Fibroblast of lung (primary cell): ENCODE measurements at regions not wholly inside any gene's neighbourhood (a gene's known extent, or its start where the extent isn't known, plus 50 kb on each side); places are given as distances from the start of the nearest gene placed in this dataset.

Experiments
- EZH2 ChIP-seq: IDR thresholded peaks from 2 replicates; pipeline ENCODE4 v1.5.1; 2012; ENCODE audit warnings: low read length, control low read depth, mild to moderate bottlenecking; ENCODE audit errors: missing control alignments
- TF ChIP-seq, protein P1 (sequence below), 2 donors: IDR thresholded peaks in 1 of 2; conservative IDR thresholded peaks in 1 of 2; 1 replicate in 1 of 2; 2 replicates in 1 of 2; pipeline ENCODE4 v1.5.1; 2011 to 2012; ENCODE audit warnings: low read length in 2 of 2, control low read depth in 1 of 2, inconsistent platforms in 1 of 2, low read depth in 1 of 2, mild to moderate bottlenecking in 1 of 2

DNA sequence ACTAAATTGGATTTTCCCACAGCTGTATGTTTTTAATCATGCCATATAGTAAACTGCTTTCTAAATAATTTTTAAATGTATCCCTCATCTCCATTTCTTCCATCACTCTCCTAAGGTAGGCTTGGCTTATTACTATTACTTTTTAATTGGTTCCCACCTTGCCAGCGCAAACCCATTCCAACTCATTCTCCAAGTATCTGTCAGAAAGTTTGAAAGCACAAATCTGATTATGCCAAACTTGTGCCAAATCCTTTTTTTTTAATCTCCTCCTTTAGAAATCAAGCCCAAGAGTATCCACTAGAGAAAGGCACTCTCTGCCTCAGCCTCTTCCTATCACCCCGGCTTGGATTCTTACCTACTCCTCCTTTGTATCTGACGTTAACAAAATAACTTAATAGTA is 784.5 kb downstream of the TBL1XR1 start:
- TF ChIP-seq, protein P1, sequence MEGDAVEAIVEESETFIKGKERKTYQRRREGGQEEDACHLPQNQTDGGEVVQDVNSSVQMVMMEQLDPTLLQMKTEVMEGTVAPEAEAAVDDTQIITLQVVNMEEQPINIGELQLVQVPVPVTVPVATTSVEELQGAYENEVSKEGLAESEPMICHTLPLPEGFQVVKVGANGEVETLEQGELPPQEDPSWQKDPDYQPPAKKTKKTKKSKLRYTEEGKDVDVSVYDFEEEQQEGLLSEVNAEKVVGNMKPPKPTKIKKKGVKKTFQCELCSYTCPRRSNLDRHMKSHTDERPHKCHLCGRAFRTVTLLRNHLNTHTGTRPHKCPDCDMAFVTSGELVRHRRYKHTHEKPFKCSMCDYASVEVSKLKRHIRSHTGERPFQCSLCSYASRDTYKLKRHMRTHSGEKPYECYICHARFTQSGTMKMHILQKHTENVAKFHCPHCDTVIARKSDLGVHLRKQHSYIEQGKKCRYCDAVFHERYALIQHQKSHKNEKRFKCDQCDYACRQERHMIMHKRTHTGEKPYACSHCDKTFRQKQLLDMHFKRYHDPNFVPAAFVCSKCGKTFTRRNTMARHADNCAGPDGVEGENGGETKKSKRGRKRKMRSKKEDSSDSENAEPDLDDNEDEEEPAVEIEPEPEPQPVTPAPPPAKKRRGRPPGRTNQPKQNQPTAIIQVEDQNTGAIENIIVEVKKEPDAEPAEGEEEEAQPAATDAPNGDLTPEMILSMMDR (conservative IDR thresholded peaks at IDR 0.05 in 1 of 2, IDR thresholded peaks at IDR 0.05 in 1 of 2; ENCODE audit: low read depth in 1 of 2, low read length in 2 of 2) = no peak
- TF ChIP-seq EZH2 = no peak
